ENCODE measurements at regions not wholly inside any gene's neighbourhood (a gene's known extent, or its start where the extent isn't known, plus 50 kb on each side); places are given as distances from the start of the nearest gene placed in this dataset.
"Not testable (repeated sequence)": the region's sequence is repeated elsewhere in the genome, so short reads cannot be mapped to it uniquely, and the experiment has no call there.

DNA sequence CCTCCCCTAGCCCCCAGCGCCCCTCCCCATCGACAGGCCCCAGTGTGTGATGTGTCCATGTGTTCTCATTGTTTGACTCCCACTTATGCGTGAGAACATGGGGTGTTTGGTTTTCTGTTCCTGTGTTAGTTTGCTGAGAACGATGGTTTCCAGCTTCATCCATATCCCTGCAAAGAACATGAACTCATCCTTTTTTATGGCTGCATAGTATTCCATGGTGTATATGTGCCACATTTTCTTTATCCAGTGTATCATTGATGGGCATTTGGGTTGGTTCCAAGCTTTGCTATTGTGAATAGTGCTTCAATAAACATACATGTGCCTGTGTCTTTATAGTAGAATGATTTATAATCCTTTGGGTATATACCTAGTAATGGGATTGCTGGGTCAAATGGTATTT is 107.6 kb upstream of the ADGRG2 start:
- DNase-seq = not testable (repeated sequence)

DNA sequence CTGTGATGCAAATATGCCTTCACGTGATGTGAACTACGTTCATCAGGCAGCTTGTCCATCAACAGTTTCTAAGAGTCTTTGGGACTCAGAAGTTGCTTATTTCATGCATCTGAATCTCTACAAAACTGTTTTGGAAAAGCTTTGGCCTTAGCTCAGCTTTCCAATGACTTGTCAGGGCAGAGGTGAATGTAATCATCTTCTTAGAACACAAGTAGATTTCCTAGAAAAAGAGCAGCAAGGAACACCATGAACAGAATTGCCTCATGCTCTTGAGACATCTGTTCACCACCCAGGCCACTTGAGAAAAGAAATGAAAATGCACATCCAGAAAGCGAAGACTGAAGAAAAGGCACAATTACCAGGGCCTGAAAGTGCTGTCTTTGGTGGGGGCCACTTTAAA is 105.8 kb upstream of the PDHA1 start:
- DNase-seq = no peak

DNA sequence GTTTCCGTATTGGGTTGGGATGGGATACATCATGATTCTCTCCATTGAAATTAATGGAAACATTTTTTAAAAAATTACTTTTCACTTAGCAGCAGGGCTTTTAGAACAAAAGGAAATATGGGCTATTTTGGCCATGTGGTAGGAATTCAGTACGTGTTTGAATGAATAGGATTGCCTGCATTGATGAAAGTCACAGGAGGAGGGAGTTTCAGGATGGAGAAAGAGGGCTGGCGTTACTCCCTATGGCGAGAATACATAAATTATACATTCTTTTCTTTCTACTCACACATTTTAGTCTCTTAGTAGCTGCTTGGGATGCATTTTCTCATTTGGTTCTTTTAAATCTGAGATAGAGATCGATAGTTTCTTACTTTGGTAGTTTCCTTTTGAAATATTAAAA is 100.3 kb upstream of the PDHA1 start:
- DNase-seq = no peak

DNA sequence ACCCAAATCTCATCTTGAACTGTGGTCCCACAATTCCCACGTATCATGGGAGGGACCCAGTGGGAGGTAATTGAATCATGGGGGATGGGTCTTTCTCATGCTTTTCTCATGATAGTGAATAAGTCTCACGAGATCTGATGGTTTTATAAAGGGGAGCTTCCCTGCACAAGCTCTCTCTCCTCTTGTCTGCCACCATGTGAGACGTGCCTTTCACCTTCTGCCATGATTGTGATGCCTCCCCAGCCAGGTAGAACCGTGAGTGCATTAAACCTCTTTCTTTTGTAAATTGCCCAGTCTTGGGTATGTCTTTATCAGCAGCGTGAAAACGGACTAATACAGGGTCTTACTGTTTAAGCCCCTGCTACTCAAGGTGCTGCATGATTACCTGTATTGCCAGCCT is 98.8 kb upstream of the PDHA1 start:
- not testable (repeated sequence) for DNase-seq

DNA sequence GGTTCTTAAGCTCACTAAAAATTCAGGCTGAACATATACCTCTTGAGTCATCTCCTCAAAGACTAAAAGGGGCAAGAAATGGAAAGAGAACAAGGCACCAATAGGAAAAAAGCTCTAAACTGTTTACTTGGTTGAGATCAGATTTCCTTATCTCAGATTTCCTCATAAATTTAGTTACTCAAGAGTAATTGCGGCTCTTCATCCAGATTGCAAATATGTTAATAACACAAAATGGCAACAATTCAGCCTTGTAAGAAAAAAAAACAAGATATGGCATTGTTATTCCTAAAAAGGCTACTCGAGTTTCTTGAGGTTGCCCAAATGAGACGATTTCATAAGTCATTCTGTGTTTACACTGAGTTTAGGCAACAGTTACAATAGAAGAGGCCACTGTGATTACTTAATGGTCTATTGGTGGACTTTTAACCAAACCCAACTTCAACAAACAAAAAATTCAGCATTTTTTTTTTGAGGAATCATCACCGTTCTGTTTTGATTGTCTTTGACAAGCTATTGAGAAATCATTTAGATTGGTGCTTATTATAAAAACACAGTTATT is 97.9 kb upstream of the PDHA1 start:
- DNase-seq = no peak

DNA sequence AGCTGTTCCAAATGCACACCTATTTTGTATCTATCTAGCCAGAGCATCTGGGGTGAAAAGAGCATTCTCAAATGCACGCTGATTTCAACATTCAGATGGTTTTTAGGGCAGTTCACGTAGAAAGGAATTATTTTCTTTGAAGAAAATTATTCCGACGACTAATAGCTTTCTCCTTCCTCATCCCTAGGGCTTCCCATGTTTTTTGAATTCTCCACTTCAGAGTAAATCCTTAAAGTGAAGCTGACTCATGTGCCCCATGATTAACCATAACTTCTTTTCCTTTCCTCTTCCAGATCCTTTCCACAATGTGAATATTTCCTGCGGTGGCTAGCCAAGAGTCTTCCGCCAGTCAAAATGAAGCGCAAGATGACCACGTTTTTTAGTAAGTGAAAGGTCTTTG is 86.7 kb upstream of the PDHA1 start:
- DNase-seq = no peak

DNA sequence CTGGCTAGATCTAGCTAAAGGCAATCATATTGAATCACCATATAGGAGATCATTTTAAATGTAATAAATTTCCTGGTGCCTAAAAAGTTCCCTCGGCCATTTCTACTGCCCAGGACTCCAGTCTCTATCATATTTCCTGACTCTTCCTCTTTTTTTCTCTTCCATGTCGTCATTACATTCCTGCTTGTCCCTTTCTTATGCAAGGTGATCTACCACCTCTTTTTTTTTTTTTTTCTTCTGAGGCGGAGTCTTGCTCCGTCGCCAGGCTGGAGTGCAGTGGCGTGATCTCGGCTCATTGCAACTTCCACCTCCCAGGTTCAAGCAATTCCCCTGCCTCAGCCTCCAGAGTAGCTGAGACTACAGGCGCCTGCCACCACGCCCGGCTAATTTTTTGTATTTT is 82.7 kb upstream of the PDHA1 start:
- not testable (repeated sequence) for DNase-seq

DNA sequence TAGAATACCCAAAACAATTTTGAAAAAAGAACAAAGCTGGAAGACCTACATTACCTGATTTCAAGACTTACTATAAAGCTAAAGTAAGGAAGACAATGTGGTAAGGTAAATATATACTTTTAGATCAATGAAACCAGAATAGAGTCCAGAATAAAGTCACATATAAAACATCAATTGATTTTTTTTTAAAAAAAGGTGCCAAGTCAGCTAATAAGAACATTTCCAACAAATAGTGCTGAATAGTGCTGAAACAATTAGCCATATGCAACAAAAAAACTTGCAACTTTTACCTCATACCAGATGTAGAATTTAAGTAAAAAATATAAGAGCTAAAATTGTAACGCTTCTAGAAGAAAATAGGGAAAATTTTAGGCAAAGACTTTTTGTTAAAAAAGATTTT is 73.0 kb upstream of the PDHA1 start:
- DNase-seq = no peak

DNA sequence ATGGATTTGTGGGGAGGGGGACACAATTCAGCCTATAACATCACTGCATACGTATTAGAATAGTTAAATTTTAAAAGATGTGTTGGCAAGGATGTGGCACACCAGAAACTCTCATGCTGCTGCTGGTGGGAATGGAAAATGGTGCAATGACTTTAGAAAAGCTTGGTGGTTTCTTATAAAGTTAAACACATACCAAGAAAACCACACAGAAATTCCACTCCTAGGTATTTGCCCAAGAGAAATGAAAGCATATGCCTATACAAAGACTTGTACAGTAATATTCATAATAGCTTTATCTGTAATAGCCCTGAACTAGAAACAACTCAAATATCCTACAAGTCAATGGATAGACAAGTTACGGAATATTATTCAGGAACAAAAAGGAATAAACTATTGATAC is 71.3 kb upstream of the PDHA1 start:
- DNase-seq = no peak

DNA sequence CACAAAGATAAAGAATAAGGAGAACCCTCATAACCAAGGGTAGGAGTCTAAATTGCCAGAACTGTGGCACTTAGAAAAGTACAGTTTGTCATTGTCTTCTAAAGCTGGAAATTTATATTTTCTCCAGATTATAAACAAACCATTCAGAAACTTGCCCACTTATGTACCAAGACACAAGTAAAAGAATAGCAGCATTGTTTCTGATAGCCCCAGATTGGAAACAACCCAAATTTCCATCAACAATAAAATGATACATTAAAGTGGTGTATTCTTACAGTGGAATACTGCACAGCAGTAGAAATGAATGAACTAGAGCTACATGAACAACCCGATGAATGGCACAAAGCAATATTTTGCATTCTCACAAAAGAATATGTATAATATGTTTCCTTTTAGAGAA is 63.1 kb upstream of the PDHA1 start:
- no peak for DNase-seq

DNA sequence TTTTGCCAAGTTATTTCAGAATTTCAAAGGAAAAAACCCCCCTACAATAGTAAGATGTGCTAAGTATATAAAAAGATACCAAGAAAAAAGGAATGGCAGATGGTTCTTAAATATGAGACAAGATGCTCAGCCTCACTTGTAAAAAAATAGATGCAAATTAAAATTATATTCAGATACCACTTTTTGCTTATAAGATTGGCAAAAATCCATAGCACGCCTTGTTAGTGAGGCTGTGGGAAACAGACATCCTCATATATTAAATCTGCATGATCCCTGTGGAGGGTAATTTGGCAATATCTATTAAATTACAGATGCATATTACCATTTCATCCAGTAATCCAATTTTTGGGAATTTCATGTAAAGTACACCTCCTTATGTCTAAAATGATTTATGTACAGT is 62.5 kb upstream of the PDHA1 start:
- no peak for DNase-seq

DNA sequence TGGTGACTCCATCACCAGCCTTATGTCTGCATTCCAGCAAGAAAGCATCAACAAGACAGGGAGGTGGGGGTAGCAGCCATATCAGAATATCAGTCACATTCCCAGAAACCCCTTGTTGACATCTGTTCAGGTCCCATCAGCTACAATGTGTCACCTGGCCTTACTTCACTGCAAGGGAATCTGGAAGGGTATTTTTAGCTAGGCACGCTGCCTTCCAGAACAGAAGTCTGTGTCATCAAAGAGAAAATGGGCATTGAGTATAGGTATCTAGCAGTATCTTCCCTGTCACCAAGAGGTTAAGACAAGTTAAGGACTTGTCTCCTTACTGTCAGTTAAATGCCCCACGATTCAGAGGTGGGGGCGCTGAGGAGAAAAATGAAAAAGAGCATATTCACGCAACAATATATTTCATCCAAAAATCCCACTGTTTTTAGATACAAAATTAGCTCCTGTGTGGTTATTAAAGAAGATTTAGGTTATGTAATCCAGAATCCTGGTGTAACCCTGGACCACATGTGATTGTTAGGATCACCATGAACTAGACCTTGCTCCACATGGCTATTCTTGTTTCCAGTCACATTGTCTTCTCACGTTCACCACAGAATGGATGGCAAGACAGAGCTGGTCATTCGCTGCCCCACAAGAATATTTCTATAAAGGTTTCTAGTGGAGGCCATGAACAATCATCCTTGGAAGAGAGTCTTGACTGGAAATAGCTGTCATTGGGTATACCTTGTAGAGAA is 60.0 kb upstream of the PDHA1 start:
- DNase-seq = no peak

DNA sequence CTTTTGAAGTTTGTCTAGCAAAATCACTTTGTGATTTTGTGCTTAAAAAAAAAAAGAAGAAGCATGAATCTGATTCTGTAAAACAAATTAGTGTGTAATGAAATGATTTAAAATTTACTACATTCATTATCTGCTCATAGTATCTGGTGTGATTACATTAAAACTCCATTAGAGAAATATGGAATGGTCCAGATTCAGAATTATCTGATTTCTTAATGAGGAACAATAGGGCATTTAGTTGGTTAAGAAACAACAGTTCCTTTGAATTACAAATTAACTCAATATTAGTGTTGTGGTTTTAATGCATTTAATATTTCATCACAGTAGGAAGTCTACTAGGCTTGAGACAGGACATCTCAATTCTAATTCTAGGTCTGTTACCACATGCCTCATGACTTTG is 57.9 kb upstream of the PDHA1 start:
- no peak for DNase-seq

DNA sequence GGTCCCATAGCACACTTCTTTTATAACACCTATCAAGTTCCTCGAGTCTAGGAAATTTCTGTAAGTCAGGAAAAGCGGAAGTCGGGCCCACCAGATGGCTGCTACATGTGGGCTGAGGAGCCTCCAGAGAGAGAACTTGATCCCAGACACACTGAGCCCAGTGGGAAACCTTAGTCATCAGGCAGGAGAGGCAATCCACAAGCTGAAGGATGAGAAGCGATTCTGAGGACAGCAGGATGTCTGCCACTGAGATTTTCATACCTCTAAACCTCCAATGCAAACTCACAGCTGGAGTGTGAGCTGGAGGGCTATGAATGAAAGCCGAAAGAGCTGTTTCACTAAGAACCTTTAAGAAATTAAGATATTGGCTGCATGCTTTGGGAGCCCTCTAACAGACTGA is 52.6 kb upstream of the PDHA1 start:
- DNase-seq = no peak

DNA sequence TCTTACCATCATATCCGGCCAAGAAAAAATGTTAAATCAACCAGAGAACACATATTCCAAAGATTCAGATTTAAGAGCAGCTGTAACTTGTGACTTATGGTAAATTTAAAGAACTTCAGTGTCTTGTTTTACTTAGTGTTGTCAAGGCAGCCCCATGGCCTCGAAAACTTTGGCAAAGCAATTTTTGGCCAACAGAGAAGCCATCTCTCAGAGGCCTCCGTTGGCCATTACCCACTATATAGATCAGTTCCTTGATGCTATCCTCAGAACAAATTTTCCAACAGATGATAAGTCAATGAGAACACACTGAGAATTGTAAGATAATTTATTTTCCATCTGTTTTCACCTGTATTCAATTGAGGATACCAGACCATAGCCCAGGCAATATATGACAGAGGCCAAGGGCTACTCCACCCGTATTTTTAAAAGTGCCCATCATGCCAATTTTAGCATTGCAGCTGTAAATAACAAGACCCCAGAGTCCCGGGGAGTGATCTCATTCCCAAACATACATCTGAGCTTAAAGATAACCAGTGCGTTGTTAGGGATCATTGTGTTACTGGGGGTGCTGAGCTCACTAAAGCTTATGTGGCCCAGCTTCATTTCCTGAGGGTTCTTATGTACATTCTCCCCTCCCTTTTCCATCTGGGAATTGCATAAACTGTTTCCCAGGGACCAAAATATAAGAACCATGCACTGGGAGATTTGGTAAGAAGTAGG is 50.0 kb upstream of the PDHA1 start:
- no peak for DNase-seq
